Heart right ventricle (tissue), 16 donors: ENCODE measurements at regions not wholly inside any gene's neighbourhood (a gene's known extent, or its start where the extent isn't known, plus 50 kb on each side); places are given as distances from the start of the nearest gene placed in this dataset.

Experiments used
- ATAC-seq, 8 donors: fragments of 200-7000 bp; cut with Tn5 transposase; one replicate each; pipeline ENCODE4 v1.9.1; 2020; ENCODE audit warnings: mild to moderate bottlenecking in 8 of 8, moderate library complexity in 8 of 8, moderate number of reproducible peaks in 1 of 8
- DNase-seq, 2 donors: peaks; one replicate each; pipeline ENCODE4 v3.0.0-alpha.2; 2020
- H3K27ac ChIP-seq, 10 donors: fragments of 200-600 bp; sonication (generic) in 2 of 10; one replicate each; pipeline versions ENCODE4 v1.5.0 to v1.8.0; 2020 to 2022; ENCODE audit warnings: mild to moderate bottlenecking in 3 of 10
- H3K27me3 ChIP-seq, 7 donors: fragments of 200-600 bp; one replicate each; pipeline ENCODE4 v1.8.0; 2021 to 2022; ENCODE audit warnings: mild to moderate bottlenecking in 2 of 7
- H3K36me3 ChIP-seq, 9 donors: fragments of 200-600 bp; sonication (generic) in 1 of 9; one replicate each; pipeline versions ENCODE4 v1.5.0 to v1.8.0; 2020 to 2022; ENCODE audit warnings: mild to moderate bottlenecking in 2 of 9
- H3K4me1 ChIP-seq, 9 donors: fragments of 200-600 bp; sonication (generic) in 1 of 9; one replicate each; pipeline versions ENCODE4 v1.5.0 to v1.8.0; 2020 to 2022; ENCODE audit warnings: mild to moderate bottlenecking in 4 of 9
- H3K4me3 ChIP-seq, 10 donors: fragments of 200-600 bp; sonication (generic) in 2 of 10; one replicate each; pipeline versions ENCODE4 v1.5.0 to v1.8.0; 2020 to 2022; ENCODE audit warnings: mild to moderate bottlenecking in 7 of 10, moderate library complexity in 2 of 10
- H3K9me3 ChIP-seq, 11 donors: fragments of 200-600 bp in 10 of 11; sonication (generic) in 2 of 11; one replicate each; pipeline versions ENCODE4 v1.5.0 to v1.8.0; 2013 to 2022; ENCODE audit warnings: mild to moderate bottlenecking in 2 of 11, control low read depth in 1 of 11, moderate library complexity in 1 of 11
- WGBS, 2 donors: extraction: QIAGEN DNeasy Blood & Tissue Kit; methylation state at CpG; one replicate each; pipeline ENCODE4 v1.1.7; 2013; ENCODE audit warnings: inconsistent platforms in 1 of 2; 5-methylcytosine and 5-hydroxymethylcytosine counted together
- intact Hi-C, 10 donors: fragments of 100-400 bp; cut with DNase I; formaldehyde crosslinking; loops; one replicate each; pipeline versions ENCODE4 v1.11.1 to v1.14.2; 2022
- TF ChIP-seq, protein P1 (sequence below), 9 donors: fragments of 200-600 bp; sonication (generic) in 2 of 9; IDR thresholded peaks; one replicate each; pipeline versions ENCODE4 v1.5.0 to v1.8.0; 2021 to 2022; ENCODE audit warnings: antibody characterized with exemption in 9 of 9, mild to moderate bottlenecking in 5 of 9, moderate library complexity in 1 of 9
- donor health status: Arrhythmogenic right ventricular cardiomyopathy.
- donor health status: ischemic (EF 13 %, LVEDD 7.1; RV severe dilation, severe dysfunction).
- donor health status: healthy with polysubstance abuse.
- donor health status: DM: no; HTN: yes; CAD: no.
- donor health status: DM: no; HTN: no; CAD: no.
- donor health status: ischemic (EF 25% LVEDD 6.9; RV normal size, moderate dysfunction).
- donor health status: ischemic (EF 25% LVEDD 5.7; RV mildly dilated, moderate dysfunction).
- donor health status: healthy.
- donor health status: DM: yes; HTN: yes; CAD: no.
- donor health status: Ischemic cardiomyopathy.
- donor health status: ischemic (EF 35%, LVEDD 5.7; RV mildly dilated, moderate dysfunction).
- donor health status: nonischemic (EF 11% LVEDD 7.7; RV severe dilation, severe dysfunction).
- donor health status: DM: yes; HTN: yes; CAD: no.
- donor health status: PGD.
- donor health status: ischemic (EF 29% LVEDD 5.4; RV normal size, mild dysfunction).
- donor health status: nonischemic (EF 23%, LVEDD 6.1; RV moderate dilation, normal function).

GRCh38 chr2:30038419-30038818 is 108.4 kb upstream of the YPEL5 start:
- intact Hi-C loops, result no loop called here
- no peak overlapping the region for H3K4me3 ChIP-seq
- TF ChIP-seq, protein P1, sequence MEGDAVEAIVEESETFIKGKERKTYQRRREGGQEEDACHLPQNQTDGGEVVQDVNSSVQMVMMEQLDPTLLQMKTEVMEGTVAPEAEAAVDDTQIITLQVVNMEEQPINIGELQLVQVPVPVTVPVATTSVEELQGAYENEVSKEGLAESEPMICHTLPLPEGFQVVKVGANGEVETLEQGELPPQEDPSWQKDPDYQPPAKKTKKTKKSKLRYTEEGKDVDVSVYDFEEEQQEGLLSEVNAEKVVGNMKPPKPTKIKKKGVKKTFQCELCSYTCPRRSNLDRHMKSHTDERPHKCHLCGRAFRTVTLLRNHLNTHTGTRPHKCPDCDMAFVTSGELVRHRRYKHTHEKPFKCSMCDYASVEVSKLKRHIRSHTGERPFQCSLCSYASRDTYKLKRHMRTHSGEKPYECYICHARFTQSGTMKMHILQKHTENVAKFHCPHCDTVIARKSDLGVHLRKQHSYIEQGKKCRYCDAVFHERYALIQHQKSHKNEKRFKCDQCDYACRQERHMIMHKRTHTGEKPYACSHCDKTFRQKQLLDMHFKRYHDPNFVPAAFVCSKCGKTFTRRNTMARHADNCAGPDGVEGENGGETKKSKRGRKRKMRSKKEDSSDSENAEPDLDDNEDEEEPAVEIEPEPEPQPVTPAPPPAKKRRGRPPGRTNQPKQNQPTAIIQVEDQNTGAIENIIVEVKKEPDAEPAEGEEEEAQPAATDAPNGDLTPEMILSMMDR (IDR thresholded peaks at IDR 0.05), result no peak
- DNase-seq (no peak), ATAC-seq (no peak)
- peaks cover 0 to 11% (median 1%) of the 10 kb centered on the region in 7 donors for H3K27me3 ChIP-seq
- H3K27ac ChIP-seq, result no peak overlapping the region
- no peaks in the 10 kb centered on the region for H3K36me3 ChIP-seq
- no peaks in the 10 kb centered on the region for H3K4me1 ChIP-seq
- no peaks in the 10 kb centered on the region for H3K9me3 ChIP-seq
- WGBS, 2 donors, result 70 to 83% methylated on average over 3 of the region's 3 CpGs

DNA sequence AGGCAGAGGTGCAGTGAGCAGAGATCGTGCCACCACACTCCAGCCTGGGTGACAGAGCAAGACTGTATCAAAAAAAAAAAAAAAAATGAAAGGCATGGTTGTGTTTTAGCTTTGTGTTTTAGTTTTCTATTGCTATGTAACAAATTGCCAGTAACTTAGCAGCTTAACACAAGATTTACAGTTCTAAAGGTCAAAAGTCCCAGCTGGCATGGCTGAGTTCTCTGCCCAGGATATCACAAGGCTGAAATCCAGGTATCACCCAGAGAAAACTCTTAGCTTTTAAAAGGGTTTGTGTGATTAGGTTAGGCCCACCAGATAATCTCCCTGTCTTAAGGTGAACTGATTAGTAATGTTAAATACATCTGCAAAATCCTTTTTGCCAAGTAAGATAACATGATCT is 107.7 kb upstream of the YPEL5 start:
- WGBS, 2 donors, result 75 to 88% methylated on average over 1 of the region's 1 CpG
- TF ChIP-seq, protein P1 (IDR thresholded peaks at IDR 0.05), result no peak
- Histone ChIP-seq H3K27me3 (peaks cover 0 to 12% (median 0%) of the 10 kb centered on the region in 7 donors), H3K4me3 (no peak overlapping the region), H3K27ac (no peak overlapping the region), H3K36me3 (no peaks in the 10 kb centered on the region), H3K4me1 (no peaks in the 10 kb centered on the region), H3K9me3 (no peaks in the 10 kb centered on the region)
- DNase-seq, result no peak
- no peak for ATAC-seq
- intact Hi-C loops, result no loop called here

GRCh38 chr2:30040147-30040546 is 106.7 kb upstream of the YPEL5 start:
- Histone ChIP-seq H3K27ac (no peak overlapping the region), H3K9me3 (no peaks in the 10 kb centered on the region), H3K4me1 (no peaks in the 10 kb centered on the region), H3K36me3 (no peaks in the 10 kb centered on the region), H3K4me3 (no peak overlapping the region), H3K27me3 (peaks cover 0 to 23% (median 10%) of the 10 kb centered on the region in 7 donors)
- 79 to 84% methylated on average over 1 of the region's 1 CpG for WGBS, 2 donors
- DNase-seq, result no peak
- TF ChIP-seq, protein P1 (IDR thresholded peaks at IDR 0.05), result no peak
- ATAC-seq, result no peak
- intact Hi-C loops, result no loop called here

GRCh38 chr2:30041884-30042283 is 104.9 kb upstream of the YPEL5 start:
- H3K36me3 ChIP-seq, result no peaks in the 10 kb centered on the region
- TF ChIP-seq, protein P1 (IDR thresholded peaks at IDR 0.05), result no peak
- no peaks in the 10 kb centered on the region for H3K9me3 ChIP-seq
- intact Hi-C loops, result no loop called here
- H3K4me3 ChIP-seq, result no peak overlapping the region
- WGBS, 2 donors, result 69 to 76% methylated on average over 5 of the region's 5 CpGs
- DNase-seq (no peak), ATAC-seq (no peak)
- no peak overlapping the region for H3K27ac ChIP-seq
- no peaks in the 10 kb centered on the region for H3K4me1 ChIP-seq
- peaks cover 0 to 26% (median 13%) of the 10 kb centered on the region in 7 donors for H3K27me3 ChIP-seq
